Fibroblast of villous mesenchyme (primary cell): ENCODE measurements at regions not wholly inside any gene's neighbourhood (a gene's known extent, or its start where the extent isn't known, plus 50 kb on each side); places are given as distances from the start of the nearest gene placed in this dataset.

ENCODE experiments used
- DNase-seq: peaks from one replicate; pipeline ENCODE4 v3.0.0-alpha.2; 2010; ENCODE audit warnings: low read depth
- H3K4me3 ChIP-seq: 2 replicates; pipeline ENCODE4 v1.5.1; 2011; ENCODE audit warnings: low read depth, mild to moderate bottlenecking, low read length
- CTCF ChIP-seq: IDR thresholded peaks from 2 replicates; pipeline ENCODE4 v1.5.1; 2012; ENCODE audit warnings: low read depth, mild to moderate bottlenecking, low read length; ENCODE audit not compliant: insufficient read depth

- no peak overlapping the region for H3K4me3 ChIP-seq
- DNase-seq = no peak
- no peak for TF ChIP-seq CTCF
Observed at GRCh38 chr16:8172551-8172950, 417.8 kb downstream of the TMEM114 start.

DNA sequence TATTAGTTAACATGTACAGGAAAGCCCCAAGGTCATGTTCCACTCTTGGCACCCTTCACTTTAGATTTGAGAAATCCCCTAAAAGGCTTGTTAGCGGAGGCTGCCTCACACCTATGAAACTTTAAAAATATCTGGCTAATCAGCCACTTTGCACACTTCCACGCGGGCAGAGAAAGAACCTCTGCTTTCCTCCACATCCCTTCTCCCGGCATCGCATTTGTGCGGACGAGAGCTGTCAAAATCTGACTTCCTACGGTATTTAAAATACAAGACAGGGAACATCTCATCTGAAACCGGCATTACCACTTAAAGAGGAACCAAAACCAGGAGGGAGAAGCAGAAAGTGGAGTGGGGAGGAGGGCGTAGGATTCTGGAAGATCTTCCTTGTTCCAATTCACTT is 422.3 kb downstream of the TMEM114 start:
- no peak for TF ChIP-seq CTCF
- DNase-seq = no peak

DNA sequence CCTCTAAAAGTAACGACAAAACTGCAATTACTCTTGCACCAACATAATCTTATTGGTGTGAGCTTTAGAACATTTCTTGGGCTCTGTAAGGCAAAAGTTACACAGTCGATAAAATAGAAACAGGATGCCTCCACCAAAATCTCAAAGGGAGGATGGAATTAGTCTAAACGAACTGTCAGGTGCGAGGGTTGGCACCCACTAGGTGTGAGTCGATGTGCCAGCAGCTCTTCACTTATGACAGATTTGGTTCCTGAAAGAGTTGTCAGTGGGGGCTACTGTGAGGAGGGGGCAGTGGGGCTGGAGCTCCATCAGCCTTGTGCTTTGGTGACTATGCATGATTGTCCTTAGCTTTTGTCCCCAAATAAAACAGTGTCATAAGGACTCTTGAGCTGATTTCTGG is 422.9 kb downstream of the TMEM114 start:
- H3K4me3 ChIP-seq = no peak overlapping the region
- no peak for DNase-seq
- no peak for TF ChIP-seq CTCF

More for the DNA sequence above, 422.3 kb downstream of the TMEM114 start:
- no peak overlapping the region for H3K4me3 ChIP-seq

DNA sequence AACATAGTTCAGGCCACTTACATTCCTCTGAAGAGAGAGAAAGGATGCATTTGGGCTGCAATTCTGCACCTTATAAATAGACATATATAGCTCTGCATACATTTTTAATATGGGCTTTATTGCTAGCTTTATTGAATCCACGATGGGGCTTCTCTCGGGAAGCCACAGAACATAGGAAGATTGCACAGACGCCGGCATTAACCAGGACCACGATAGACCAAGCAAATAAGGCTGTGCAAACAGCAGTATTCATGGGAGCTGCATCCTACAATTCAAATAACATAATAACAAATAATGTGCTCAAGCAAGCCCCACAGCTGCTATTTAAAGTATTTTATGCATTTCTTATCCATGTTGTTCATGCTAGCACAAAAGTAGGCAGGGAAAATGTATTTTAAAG is 432.3 kb downstream of the TMEM114 start:
- no peak overlapping the region for H3K4me3 ChIP-seq
- no peak for TF ChIP-seq CTCF
- no peak for DNase-seq

DNA sequence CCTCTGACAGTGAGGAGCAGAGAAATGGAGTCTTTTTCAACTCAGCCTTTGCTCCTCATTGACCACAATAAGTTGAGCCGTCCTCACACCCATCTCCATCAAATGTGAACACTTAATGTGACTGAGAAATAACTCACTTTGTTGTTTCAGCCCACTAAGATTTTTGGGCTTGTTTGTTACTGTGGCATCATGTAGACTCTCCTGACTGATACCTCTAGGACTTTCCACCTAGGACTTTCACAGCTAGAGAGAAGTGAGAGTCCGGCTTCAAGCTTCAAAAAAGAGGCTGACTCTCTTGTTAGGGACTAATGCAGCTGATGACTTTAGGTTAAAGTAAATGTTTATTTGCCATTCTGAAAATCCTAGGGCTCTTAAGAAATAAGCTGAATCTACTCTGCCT is 435.0 kb downstream of the TMEM114 start:
- no peak for TF ChIP-seq CTCF
- DNase-seq = no peak

GRCh38 chr16:8146256-8147012 is 443.9 kb downstream of the TMEM114 start:
- TF ChIP-seq CTCF = no peak
- DNase-seq = no peak
- H3K4me3 ChIP-seq = no peak overlapping the region

More for the DNA sequence above, 435.0 kb downstream of the TMEM114 start:
- no peak overlapping the region for H3K4me3 ChIP-seq

- no peak for TF ChIP-seq CTCF
- no peak overlapping the region for H3K4me3 ChIP-seq
- no peak for DNase-seq
Observed at GRCh38 chr16:8138666-8139065, 451.6 kb downstream of the TMEM114 start.
